ENCODE measurements at regions not wholly inside any gene's neighbourhood (a gene's known extent, or its start where the extent isn't known, plus 50 kb on each side); places are given as distances from the start of the nearest gene placed in this dataset.
A peak's percentile ranks its signal among the peaks of the same experiment; 100 is the strongest.

- Histone ChIP-seq H3K4me3 (ENCODE audit: low read length) (peak overlapping the region; percentile 75), H3K9me3 (ENCODE audit: control insufficient read depth in 1 of 2, insufficient read depth in 1 of 2, low read length in 2 of 2) (peaks cover 0 to 4% of the 10 kb centered on the region in 2 experiments), H3K27ac (ENCODE audit: low read depth in 1 of 2, low read length in 2 of 2) (peak overlapping the region; percentile 61 to 82), H3K27me3 (ENCODE audit: control insufficient read depth in 1 of 2, insufficient read depth in 2 of 2, low read length in 2 of 2) (no peaks in the 10 kb centered on the region), H3K4me1 (ENCODE audit: insufficient read depth, low read length) (peaks cover 34% of the 10 kb centered on the region), H3K36me3 (ENCODE audit: insufficient read depth, low read length) (no peaks in the 10 kb centered on the region)
- intact Hi-C loops (cut with DNase I, micrococcal nuclease), result loop anchor here (1.0 to 10.0 kb wide), 13 partner anchors 15 to 935 kb away; a partner anchor contains a TSS
- ATAC-seq (ENCODE audit: poor library complexity) (peak; percentile 9), DNase-seq (peak in 1 of 14 experiments; percentile 62)
- Mint-ChIP-seq H3K9me3 (no peaks in the 10 kb centered on the region), H3K36me3 (ENCODE audit: low read depth) (peaks cover 49% of the 10 kb centered on the region), H3K27ac (peak overlapping the region; percentile 97), H3K4me3 (peak overlapping the region; percentile 94), H3K4me1 (ENCODE audit: low read depth) (peaks cover 32% of the 10 kb centered on the region), H3K27me3 (no peaks in the 10 kb centered on the region)
- no peak for TF ChIP-seq CTCF (IDR thresholded peaks at IDR 0.05)
- ChIA-PET CTCF (interaction anchor here (0.8 to 6.4 kb wide), 10 partner anchors 12 to 96 kb away, joined by 3 to 56 read pairs (median 8); a partner anchor contains a TSS), POLR2A (interaction anchor here (0.7 to 21.3 kb wide), 50 partner anchors 6 to 1942 kb away, joined by 3 to 1838 read pairs (median 56); partner anchors contain the start of genes HMGN4 and ZKSCAN8)
Observed at GRCh38 chr6:26199773-26200764, 112.8 kb downstream of the HFE start.

- Histone ChIP-seq H3K27ac (ENCODE audit: low read depth in 1 of 2, low read length in 2 of 2) (no peak overlapping the region), H3K9me3 (ENCODE audit: control insufficient read depth in 1 of 2, insufficient read depth in 1 of 2, low read length in 2 of 2) (peaks cover 0 to 4% of the 10 kb centered on the region in 2 experiments), H3K4me3 (ENCODE audit: low read length) (no peak overlapping the region), H3K27me3 (ENCODE audit: control insufficient read depth in 1 of 2, insufficient read depth in 2 of 2, low read length in 2 of 2) (no peaks in the 10 kb centered on the region), H3K36me3 (ENCODE audit: insufficient read depth, low read length) (no peaks in the 10 kb centered on the region), H3K4me1 (ENCODE audit: insufficient read depth, low read length) (peaks cover 35% of the 10 kb centered on the region)
- Mint-ChIP-seq H3K4me3 (peak overlapping the region; percentile 21), H3K36me3 (ENCODE audit: low read depth) (peaks cover 44% of the 10 kb centered on the region), H3K4me1 (ENCODE audit: low read depth) (peaks cover 25% of the 10 kb centered on the region), H3K27me3 (no peaks in the 10 kb centered on the region), H3K9me3 (no peaks in the 10 kb centered on the region), H3K27ac (peak overlapping the region; percentile 46)
- DNase-seq, result no peak
- no peak for ATAC-seq (ENCODE audit: poor library complexity)
- POLR2A ChIA-PET, result interaction anchor here (0.5 to 21.3 kb wide), 9 partner anchors 13 to 180 kb away, joined by 3 to 1838 read pairs (median 9); a partner anchor contains a TSS
- no peak for TF ChIP-seq CTCF (IDR thresholded peaks at IDR 0.05)
- CTCF ChIA-PET, result no interaction called here
- intact Hi-C loops (cut with DNase I, micrococcal nuclease), result loop anchor here in 1 of 2 experiments (2.0 to 10.0 kb wide), 3 partner anchors 14 to 934 kb away; a partner anchor contains a TSS
Observed at GRCh38 chr6:26200918-26201721, 113.9 kb downstream of the HFE start.

GRCh38 chr6:26202201-26202611, 115.0 kb downstream of the HFE start:
- Mint-ChIP-seq H3K4me3 (no peak overlapping the region), H3K36me3 (ENCODE audit: low read depth) (peaks cover 34% of the 10 kb centered on the region), H3K27ac (no peak overlapping the region), H3K4me1 (ENCODE audit: low read depth) (peaks cover 22% of the 10 kb centered on the region), H3K27me3 (no peaks in the 10 kb centered on the region), H3K9me3 (no peaks in the 10 kb centered on the region)
- Histone ChIP-seq H3K36me3 (ENCODE audit: insufficient read depth, low read length) (no peaks in the 10 kb centered on the region), H3K4me1 (ENCODE audit: insufficient read depth, low read length) (peaks cover 31% of the 10 kb centered on the region), H3K27ac (ENCODE audit: low read depth in 1 of 2, low read length in 2 of 2) (no peak overlapping the region), H3K27me3 (ENCODE audit: control insufficient read depth in 1 of 2, insufficient read depth in 2 of 2, low read length in 2 of 2) (no peaks in the 10 kb centered on the region), H3K4me3 (ENCODE audit: low read length) (no peak overlapping the region), H3K9me3 (ENCODE audit: control insufficient read depth in 1 of 2, insufficient read depth in 1 of 2, low read length in 2 of 2) (peaks cover 0 to 4% of the 10 kb centered on the region in 2 experiments)
- ChIA-PET POLR2A (interaction anchor here (3.5 to 21.3 kb wide), 3 partner anchors 14 to 71 kb away, joined by 114 to 1838 read pairs (median 198); a partner anchor contains a TSS), CTCF (no interaction called here)
- DNase-seq (no peak), ATAC-seq (ENCODE audit: poor library complexity) (no peak)
- intact Hi-C loops (cut with DNase I, micrococcal nuclease), result loop anchor here in 1 of 2 experiments (5.0 to 10.0 kb wide), 2 partner anchors 175 to 933 kb away; a partner anchor contains a TSS
- TF ChIP-seq CTCF (IDR thresholded peaks at IDR 0.05), result no peak

All from CD4-positive, alpha-beta T cell (primary cell).